ENCODE measurements at regions not wholly inside any gene's neighbourhood (a gene's known extent, or its start where the extent isn't known, plus 50 kb on each side); places are given as distances from the start of the nearest gene placed in this dataset.
A peak's percentile ranks its signal among the peaks of the same experiment; 100 is the strongest.

DNA sequence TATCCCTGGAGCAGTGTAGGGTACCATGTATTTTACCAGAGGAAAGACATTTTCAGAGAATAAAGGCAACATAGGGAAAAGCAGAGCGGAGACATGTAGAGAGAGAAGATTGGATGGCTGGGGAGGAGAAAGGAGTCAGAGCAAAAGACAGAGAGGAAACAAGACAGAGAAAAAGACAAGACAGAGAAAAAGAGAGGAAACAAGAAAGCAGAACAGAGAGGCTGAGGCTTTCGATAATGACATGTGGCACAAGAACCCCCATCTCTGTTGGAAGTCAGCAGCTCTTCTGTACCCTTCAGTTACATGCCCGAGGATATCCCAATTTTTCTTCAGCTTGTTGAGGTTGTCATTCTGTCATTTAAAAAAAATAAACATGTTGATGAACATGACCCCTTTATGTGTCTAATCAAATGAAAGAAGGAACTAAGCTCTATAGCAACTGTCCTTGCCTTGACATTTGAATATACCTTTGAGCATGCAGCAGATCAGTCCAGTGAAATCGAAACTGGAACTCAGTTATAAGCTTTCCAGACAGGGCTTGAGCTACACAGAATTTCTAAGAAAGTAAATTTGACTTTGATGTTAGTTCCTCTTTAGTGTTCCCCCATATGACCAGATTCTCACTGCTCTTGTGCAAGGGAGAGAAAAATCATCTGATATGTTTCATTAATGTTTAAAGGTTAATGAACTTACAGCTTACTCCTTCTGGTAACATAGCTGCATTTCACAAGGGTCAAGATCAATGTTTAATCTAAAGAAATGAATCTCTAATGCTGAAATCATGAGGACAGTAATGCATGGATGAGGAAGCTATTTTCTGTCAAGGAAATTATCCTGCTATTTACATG lies 75.1 kb upstream of the SP4 start:
- no peaks in the 10 kb centered on the region for H3K36me3 ChIP-seq (ENCODE audit: control insufficient read depth in 1 of 2, insufficient read depth in 2 of 2, low read length in 2 of 2)
- no peaks in the 10 kb centered on the region for H3K9me3 ChIP-seq (ENCODE audit: control insufficient read depth in 1 of 2, low read length in 2 of 2)
- H3K4me3 ChIP-seq (ENCODE audit: low read depth in 1 of 2, low read length in 2 of 2): peak overlapping the region; percentile 23 to 43
- peaks cover 23 to 26% of the 10 kb centered on the region in 2 donors for H3K4me1 ChIP-seq (ENCODE audit: control insufficient read depth in 1 of 2, insufficient read depth in 2 of 2, low read length in 2 of 2)
- no peaks in the 10 kb centered on the region for H3K27me3 ChIP-seq (ENCODE audit: control insufficient read depth in 1 of 2, insufficient read depth in 2 of 2, low read length in 2 of 2)
- H3K9ac ChIP-seq (ENCODE audit: low read depth in 1 of 2, low read length in 2 of 2): no peak overlapping the region
- peak overlapping the region; percentile 10 for H3K27ac ChIP-seq (ENCODE audit: low read depth, low read length)

DNA sequence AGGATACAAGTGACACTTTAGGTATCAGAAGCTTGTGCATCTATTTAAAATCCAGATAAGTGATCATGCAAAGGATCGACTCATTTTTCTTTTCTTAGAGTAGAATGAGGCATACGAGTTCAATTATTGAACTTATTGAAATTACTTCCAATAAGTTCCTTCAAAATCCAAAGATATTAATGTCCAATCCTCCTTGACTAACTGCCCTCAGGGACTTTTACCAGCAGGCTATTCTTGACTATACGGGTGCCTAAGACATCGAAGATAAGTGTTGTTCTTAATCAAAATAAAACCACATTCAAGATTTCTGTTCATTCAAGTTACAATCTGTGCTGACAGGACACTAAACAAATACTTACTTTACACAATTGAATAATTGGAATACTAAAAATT lies 74.5 kb upstream of the SP4 start:
- H3K9ac ChIP-seq (ENCODE audit: low read depth in 1 of 2, low read length in 2 of 2): no peak overlapping the region
- H3K27ac ChIP-seq (ENCODE audit: low read depth, low read length): no peak overlapping the region

DNA sequence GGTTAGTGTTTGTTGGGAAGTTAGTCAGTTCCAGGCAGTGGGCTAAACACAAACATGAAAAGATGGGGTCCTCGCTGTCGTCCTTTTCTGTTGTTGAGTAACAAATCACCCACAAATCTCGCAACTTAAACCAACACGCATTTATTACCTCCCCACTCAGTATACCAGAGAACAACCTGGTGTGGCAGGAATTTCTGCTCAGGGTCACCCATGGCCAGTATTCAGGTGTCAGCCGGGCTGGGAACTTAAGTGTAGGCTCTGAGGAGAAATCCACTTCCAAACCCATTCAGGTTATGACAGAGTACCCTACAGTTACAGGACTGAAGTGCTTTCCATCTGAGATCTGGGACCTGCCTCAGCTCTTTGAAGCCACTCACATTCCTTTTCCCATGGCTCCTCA lies 73.6 kb upstream of the SP4 start:
- no peaks in the 10 kb centered on the region for H3K27me3 ChIP-seq (ENCODE audit: control insufficient read depth in 1 of 2, insufficient read depth in 2 of 2, low read length in 2 of 2)
- no peaks in the 10 kb centered on the region for H3K9me3 ChIP-seq (ENCODE audit: control insufficient read depth in 1 of 2, low read length in 2 of 2)
- peaks cover 23 to 26% of the 10 kb centered on the region in 2 donors for H3K4me1 ChIP-seq (ENCODE audit: control insufficient read depth in 1 of 2, insufficient read depth in 2 of 2, low read length in 2 of 2)
- H3K27ac ChIP-seq (ENCODE audit: low read depth, low read length): no peak overlapping the region
- no peak overlapping the region for H3K9ac ChIP-seq (ENCODE audit: low read depth in 1 of 2, low read length in 2 of 2)
- H3K36me3 ChIP-seq (ENCODE audit: control insufficient read depth in 1 of 2, insufficient read depth in 2 of 2, low read length in 2 of 2): no peaks in the 10 kb centered on the region
- H3K4me3 ChIP-seq (ENCODE audit: low read depth in 1 of 2, low read length in 2 of 2): no peak overlapping the region

More for the DNA sequence above, 74.5 kb upstream of the SP4 start:
- no peaks in the 10 kb centered on the region for H3K27me3 ChIP-seq (ENCODE audit: control insufficient read depth in 1 of 2, insufficient read depth in 2 of 2, low read length in 2 of 2)
- peak overlapping the region; percentile 23 to 43 for H3K4me3 ChIP-seq (ENCODE audit: low read depth in 1 of 2, low read length in 2 of 2)
- H3K36me3 ChIP-seq (ENCODE audit: control insufficient read depth in 1 of 2, insufficient read depth in 2 of 2, low read length in 2 of 2): no peaks in the 10 kb centered on the region
- H3K9me3 ChIP-seq (ENCODE audit: control insufficient read depth in 1 of 2, low read length in 2 of 2): no peaks in the 10 kb centered on the region
- peaks cover 23 to 26% of the 10 kb centered on the region in 2 donors for H3K4me1 ChIP-seq (ENCODE audit: control insufficient read depth in 1 of 2, insufficient read depth in 2 of 2, low read length in 2 of 2)

DNA sequence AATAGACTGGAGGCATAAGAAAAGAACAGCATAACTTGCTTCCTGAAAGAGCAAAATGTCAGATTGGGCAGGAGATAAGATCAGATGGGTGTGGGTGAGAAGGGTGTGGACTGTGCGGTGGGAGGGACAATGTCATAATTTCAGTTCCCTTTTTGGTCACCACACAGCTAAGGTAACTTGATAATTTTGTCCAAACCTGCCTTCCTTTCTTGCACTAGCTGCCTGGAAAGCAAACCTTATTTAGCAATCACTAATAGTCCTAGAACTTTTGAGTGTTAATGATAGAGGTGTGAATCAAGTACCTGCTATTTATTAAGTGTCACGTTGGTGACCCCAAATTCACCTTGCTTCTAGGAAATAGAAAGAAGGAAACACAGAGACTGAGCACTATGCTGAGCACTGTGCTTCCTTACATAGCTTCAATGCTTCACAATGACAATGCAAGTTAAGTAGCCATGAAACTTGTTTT lies 72.4 kb upstream of the SP4 start:
- Histone ChIP-seq H3K27ac (ENCODE audit: low read depth, low read length) (no peak overlapping the region), H3K4me1 (ENCODE audit: control insufficient read depth in 1 of 2, insufficient read depth in 2 of 2, low read length in 2 of 2) (peaks cover 23 to 26% of the 10 kb centered on the region in 2 donors), H3K9me3 (ENCODE audit: control insufficient read depth in 1 of 2, low read length in 2 of 2) (no peaks in the 10 kb centered on the region), H3K27me3 (ENCODE audit: control insufficient read depth in 1 of 2, insufficient read depth in 2 of 2, low read length in 2 of 2) (no peaks in the 10 kb centered on the region), H3K4me3 (ENCODE audit: low read depth in 1 of 2, low read length in 2 of 2) (no peak overlapping the region), H3K36me3 (ENCODE audit: control insufficient read depth in 1 of 2, insufficient read depth in 2 of 2, low read length in 2 of 2) (no peaks in the 10 kb centered on the region), H3K9ac (ENCODE audit: low read depth in 1 of 2, low read length in 2 of 2) (no peak overlapping the region)

DNA sequence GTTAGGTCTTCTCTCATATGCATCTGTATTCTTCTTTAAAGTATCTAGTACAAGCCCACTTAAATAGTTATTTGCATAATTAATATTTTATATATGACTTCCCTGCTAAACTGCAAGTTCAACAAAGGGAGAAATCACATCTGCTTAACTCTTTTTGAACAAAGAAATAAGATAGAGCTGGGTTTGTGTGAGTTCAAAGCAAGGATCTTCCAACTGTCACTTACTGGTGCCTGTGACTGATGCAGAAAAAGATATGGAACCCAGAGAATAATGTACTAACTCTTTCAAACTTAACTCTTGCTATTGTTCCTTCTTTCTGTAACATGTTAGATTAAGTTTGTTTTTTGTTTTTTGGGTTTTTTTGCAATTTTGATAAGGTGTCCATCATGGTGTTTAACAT lies 71.3 kb upstream of the SP4 start:
- peaks cover 23 to 26% of the 10 kb centered on the region in 2 donors for H3K4me1 ChIP-seq (ENCODE audit: control insufficient read depth in 1 of 2, insufficient read depth in 2 of 2, low read length in 2 of 2)
- H3K4me3 ChIP-seq (ENCODE audit: low read depth in 1 of 2, low read length in 2 of 2): no peak overlapping the region
- no peaks in the 10 kb centered on the region for H3K27me3 ChIP-seq (ENCODE audit: control insufficient read depth in 1 of 2, insufficient read depth in 2 of 2, low read length in 2 of 2)
- H3K36me3 ChIP-seq (ENCODE audit: control insufficient read depth in 1 of 2, insufficient read depth in 2 of 2, low read length in 2 of 2): no peaks in the 10 kb centered on the region
- no peak overlapping the region for H3K9ac ChIP-seq (ENCODE audit: low read depth in 1 of 2, low read length in 2 of 2)
- H3K9me3 ChIP-seq (ENCODE audit: control insufficient read depth in 1 of 2, low read length in 2 of 2): no peaks in the 10 kb centered on the region
- no peak overlapping the region for H3K27ac ChIP-seq (ENCODE audit: low read depth, low read length)

DNA sequence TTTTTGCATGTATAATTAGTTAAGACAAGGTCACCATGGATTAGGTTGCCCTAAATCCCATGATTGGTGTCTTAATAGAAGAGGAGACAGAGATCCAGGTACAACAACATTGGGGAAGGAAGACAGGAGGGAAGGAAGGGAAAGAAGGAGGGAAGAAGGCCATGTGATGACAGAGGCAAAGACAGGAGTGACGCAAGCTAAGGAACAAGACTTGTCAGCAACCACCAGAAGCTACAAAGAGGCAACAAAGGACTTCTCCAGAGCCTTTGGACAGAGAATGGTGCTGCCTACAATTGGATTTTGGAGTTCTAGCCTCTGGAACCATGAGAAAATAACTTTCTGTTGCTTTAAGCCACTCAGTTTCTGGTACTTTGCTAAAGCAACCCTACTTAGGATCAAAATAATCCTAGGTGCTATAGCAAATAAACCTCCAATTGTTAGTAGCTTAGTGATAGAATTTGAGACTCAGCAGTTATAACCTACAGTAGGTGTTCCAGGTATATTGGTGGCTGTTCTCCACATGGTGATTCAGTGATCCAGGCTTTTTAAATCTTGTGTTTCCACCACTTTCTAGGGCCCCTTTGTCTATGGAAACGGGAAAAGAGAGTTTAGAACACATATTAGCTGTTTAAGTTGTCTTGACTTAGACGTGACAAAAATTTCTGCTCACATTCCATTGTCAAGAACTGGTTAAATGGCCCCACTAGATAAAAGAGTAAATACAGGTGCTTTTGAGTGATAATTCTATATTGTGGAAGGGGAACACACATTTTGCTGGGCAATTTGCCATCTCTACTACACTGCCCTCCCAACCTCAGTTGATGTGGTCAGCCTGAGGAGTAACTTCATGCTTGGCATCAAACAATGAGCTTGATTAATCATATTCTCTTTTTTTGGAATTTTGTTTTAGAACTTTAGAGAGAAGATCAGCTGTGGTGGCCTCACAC lies 70.5 kb upstream of the SP4 start:
- Histone ChIP-seq H3K36me3 (ENCODE audit: control insufficient read depth in 1 of 2, insufficient read depth in 2 of 2, low read length in 2 of 2) (no peaks in the 10 kb centered on the region), H3K27ac (ENCODE audit: low read depth, low read length) (no peak overlapping the region), H3K4me1 (ENCODE audit: control insufficient read depth in 1 of 2, insufficient read depth in 2 of 2, low read length in 2 of 2) (peaks cover 22 to 23% of the 10 kb centered on the region in 2 donors), H3K9me3 (ENCODE audit: control insufficient read depth in 1 of 2, low read length in 2 of 2) (no peaks in the 10 kb centered on the region), H3K9ac (ENCODE audit: low read depth in 1 of 2, low read length in 2 of 2) (no peak overlapping the region), H3K27me3 (ENCODE audit: control insufficient read depth in 1 of 2, insufficient read depth in 2 of 2, low read length in 2 of 2) (no peaks in the 10 kb centered on the region), H3K4me3 (ENCODE audit: low read depth in 1 of 2, low read length in 2 of 2) (no peak overlapping the region)

DNA sequence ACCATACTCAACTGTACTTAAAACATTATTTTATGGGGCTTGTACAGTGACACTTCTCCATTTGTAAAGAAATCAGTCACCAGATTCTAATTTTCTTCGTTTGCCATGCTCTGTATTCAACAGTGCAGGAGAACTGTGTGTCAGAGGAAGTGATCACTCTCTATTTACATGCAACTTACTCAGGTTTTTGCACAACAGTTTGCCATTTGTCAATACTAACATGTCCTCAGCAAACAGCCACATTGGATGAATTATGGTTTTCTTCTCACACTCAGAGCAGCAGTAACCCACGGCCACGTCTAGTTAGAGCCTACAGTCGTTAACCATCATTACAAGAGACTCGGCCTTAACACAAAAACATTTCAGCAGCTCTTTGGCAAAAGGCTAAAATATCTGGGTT lies 69.2 kb upstream of the SP4 start:
- Histone ChIP-seq H3K9ac (ENCODE audit: low read depth in 1 of 2, low read length in 2 of 2) (no peak overlapping the region), H3K36me3 (ENCODE audit: control insufficient read depth in 1 of 2, insufficient read depth in 2 of 2, low read length in 2 of 2) (no peaks in the 10 kb centered on the region), H3K27ac (ENCODE audit: low read depth, low read length) (no peak overlapping the region), H3K4me3 (ENCODE audit: low read depth in 1 of 2, low read length in 2 of 2) (no peak overlapping the region), H3K4me1 (ENCODE audit: control insufficient read depth in 1 of 2, insufficient read depth in 2 of 2, low read length in 2 of 2) (peaks cover 11 to 13% of the 10 kb centered on the region in 2 donors), H3K27me3 (ENCODE audit: control insufficient read depth in 1 of 2, insufficient read depth in 2 of 2, low read length in 2 of 2) (no peaks in the 10 kb centered on the region), H3K9me3 (ENCODE audit: control insufficient read depth in 1 of 2, low read length in 2 of 2) (no peaks in the 10 kb centered on the region)

DNA sequence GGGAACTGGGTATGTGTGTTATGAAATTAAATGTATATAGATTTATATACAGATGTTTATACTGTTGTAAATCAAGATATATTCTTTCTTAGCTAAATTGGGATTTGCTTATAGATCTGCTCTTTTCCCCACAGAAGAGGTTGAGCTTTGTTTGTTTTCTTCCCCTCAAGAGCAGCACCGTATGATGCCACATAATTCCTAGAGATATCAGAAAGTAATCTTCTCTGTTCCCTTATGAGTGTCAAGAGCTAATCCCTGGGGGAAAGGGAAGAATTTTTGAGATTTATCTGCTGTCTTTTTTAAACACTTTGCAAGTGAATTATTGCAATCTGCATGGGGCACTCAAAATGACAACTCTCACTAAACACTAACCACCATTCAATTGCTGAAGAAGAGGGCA lies 68.7 kb upstream of the SP4 start:
- H3K4me3 ChIP-seq (ENCODE audit: low read depth in 1 of 2, low read length in 2 of 2): no peak overlapping the region
- peaks cover 11 to 12% of the 10 kb centered on the region in 2 donors for H3K4me1 ChIP-seq (ENCODE audit: control insufficient read depth in 1 of 2, insufficient read depth in 2 of 2, low read length in 2 of 2)
- H3K9ac ChIP-seq (ENCODE audit: low read depth in 1 of 2, low read length in 2 of 2): no peak overlapping the region
- H3K36me3 ChIP-seq (ENCODE audit: control insufficient read depth in 1 of 2, insufficient read depth in 2 of 2, low read length in 2 of 2): no peaks in the 10 kb centered on the region
- H3K9me3 ChIP-seq (ENCODE audit: control insufficient read depth in 1 of 2, low read length in 2 of 2): no peaks in the 10 kb centered on the region
- no peak overlapping the region for H3K27ac ChIP-seq (ENCODE audit: low read depth, low read length)
- no peaks in the 10 kb centered on the region for H3K27me3 ChIP-seq (ENCODE audit: control insufficient read depth in 1 of 2, insufficient read depth in 2 of 2, low read length in 2 of 2)

DNA sequence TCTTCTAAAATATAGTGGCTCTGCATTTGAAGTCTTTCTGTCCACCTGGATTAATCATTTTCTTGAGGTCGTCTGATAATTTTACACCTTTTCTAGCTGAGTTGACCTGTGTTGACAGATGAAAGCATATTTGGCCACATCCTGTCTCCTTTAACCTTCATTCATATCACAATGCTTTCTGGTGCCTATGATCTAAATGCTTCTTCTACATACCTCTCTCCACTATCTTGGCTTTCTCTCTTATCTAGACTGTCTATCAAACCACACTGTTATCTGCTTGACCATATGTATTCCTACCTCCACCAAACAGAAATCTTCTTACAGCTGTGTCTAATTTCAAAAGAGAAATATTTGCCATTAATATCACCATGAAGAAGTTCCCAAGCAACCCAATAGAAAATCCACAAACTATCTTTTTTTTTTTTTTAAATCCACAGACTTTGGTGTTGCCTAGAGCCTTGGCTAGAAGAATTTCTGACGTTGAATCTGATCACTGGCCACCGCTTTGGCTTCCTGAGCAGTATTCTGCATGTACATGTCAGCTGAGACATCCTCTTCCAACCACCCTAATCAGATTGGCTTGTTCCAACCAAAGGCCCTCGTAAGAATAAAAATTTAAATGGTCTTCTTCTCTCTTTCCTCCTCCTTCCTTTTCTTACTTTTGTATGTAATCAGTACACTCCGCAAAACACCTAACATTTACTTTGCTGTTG lies 66.3 kb upstream of the SP4 start:
- Histone ChIP-seq H3K4me3 (ENCODE audit: low read depth in 1 of 2, low read length in 2 of 2) (no peak overlapping the region), H3K27me3 (ENCODE audit: control insufficient read depth in 1 of 2, insufficient read depth in 2 of 2, low read length in 2 of 2) (no peaks in the 10 kb centered on the region), H3K4me1 (ENCODE audit: control insufficient read depth in 1 of 2, insufficient read depth in 2 of 2, low read length in 2 of 2) (peaks cover 6 to 9% of the 10 kb centered on the region in 2 donors), H3K27ac (ENCODE audit: low read depth, low read length) (no peak overlapping the region), H3K9me3 (ENCODE audit: control insufficient read depth in 1 of 2, low read length in 2 of 2) (no peaks in the 10 kb centered on the region), H3K36me3 (ENCODE audit: control insufficient read depth in 1 of 2, insufficient read depth in 2 of 2, low read length in 2 of 2) (no peaks in the 10 kb centered on the region), H3K9ac (ENCODE audit: low read depth in 1 of 2, low read length in 2 of 2) (no peak overlapping the region)
